ENCODE measurements at regions not wholly inside any gene's neighbourhood (a gene's known extent, or its start where the extent isn't known, plus 50 kb on each side); places are given as distances from the start of the nearest gene placed in this dataset.

DNA sequence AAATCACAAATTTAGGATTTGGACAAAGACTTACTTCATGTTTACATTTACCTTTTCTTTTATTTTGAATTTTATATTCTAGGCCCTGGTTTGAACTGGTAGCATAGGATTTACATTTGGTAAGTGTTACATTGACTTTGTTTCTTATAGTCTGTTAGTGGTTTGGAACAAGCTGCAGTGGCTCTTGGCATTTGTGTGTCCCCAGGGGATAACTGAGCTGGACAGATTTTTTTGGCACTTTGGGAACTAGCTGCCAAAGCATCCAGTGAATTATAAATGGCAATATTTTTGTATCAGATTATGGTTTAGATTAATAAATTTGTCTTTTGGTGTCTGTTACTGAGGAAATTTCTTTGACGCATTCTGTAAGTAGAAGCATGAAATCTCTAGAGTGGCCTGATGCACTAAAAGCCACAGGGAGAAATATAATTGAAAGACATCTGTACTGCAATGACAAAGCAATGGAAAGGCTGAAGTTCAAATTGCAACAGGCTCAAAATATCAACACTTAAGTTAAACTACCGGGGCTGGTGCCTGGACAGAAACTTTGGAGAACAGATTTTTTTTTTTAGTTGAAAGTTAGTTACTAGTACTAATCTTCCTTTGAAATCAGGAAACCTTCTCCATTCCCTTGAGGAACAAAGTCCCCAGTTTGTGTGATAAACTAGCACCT, 107.6 kb upstream of the PLCXD3 start:
- Mint-ChIP-seq H3K4me3 (ENCODE audit: unreplicated experiment) (no peak overlapping the region), H3K27me3 (ENCODE audit: unreplicated experiment) (peaks cover 1% of the 10 kb centered on the region)
- TF ChIP-seq, protein P1, sequence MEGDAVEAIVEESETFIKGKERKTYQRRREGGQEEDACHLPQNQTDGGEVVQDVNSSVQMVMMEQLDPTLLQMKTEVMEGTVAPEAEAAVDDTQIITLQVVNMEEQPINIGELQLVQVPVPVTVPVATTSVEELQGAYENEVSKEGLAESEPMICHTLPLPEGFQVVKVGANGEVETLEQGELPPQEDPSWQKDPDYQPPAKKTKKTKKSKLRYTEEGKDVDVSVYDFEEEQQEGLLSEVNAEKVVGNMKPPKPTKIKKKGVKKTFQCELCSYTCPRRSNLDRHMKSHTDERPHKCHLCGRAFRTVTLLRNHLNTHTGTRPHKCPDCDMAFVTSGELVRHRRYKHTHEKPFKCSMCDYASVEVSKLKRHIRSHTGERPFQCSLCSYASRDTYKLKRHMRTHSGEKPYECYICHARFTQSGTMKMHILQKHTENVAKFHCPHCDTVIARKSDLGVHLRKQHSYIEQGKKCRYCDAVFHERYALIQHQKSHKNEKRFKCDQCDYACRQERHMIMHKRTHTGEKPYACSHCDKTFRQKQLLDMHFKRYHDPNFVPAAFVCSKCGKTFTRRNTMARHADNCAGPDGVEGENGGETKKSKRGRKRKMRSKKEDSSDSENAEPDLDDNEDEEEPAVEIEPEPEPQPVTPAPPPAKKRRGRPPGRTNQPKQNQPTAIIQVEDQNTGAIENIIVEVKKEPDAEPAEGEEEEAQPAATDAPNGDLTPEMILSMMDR (IDR thresholded peaks at IDR 0.05; ENCODE audit: unreplicated experiment) = no peak

DNA sequence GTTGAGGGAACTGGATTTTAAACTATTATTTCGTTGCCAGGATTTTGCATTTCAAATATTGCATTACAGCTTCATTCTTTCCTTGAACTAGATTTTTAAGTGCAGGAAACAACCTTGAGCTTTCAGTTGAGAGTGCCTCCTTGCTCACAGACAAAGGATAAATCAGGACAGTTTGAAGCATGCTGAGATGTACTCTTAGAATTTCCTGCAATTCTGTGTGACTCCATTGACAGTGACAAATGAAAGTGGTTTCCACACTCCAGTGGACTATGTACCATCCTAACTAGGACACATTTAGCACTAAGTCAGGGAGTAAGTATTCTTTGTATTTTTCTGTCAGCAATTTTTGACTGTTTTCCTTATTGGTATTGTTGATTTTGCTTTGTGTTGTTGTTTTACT, 100.0 kb upstream of the PLCXD3 start:
- Mint-ChIP-seq H3K27me3 (ENCODE audit: unreplicated experiment) (no peaks in the 10 kb centered on the region), H3K27ac (ENCODE audit: unreplicated experiment) (no peak overlapping the region), H3K9me3 (ENCODE audit: unreplicated experiment) (no peaks in the 10 kb centered on the region), H3K4me1 (ENCODE audit: unreplicated experiment) (no peaks in the 10 kb centered on the region), H3K4me3 (ENCODE audit: unreplicated experiment) (no peak overlapping the region), H3K36me3 (ENCODE audit: low read depth, unreplicated experiment) (no peaks in the 10 kb centered on the region)
- TF ChIP-seq, protein P1 (IDR thresholded peaks at IDR 0.05; ENCODE audit: unreplicated experiment) = no peak
- no peak for DNase-seq (ENCODE audit: low spot score)

More for the DNA sequence above, 107.6 kb upstream of the PLCXD3 start:
- Mint-ChIP-seq H3K27ac (ENCODE audit: unreplicated experiment) (no peak overlapping the region), H3K4me1 (ENCODE audit: unreplicated experiment) (no peaks in the 10 kb centered on the region), H3K36me3 (ENCODE audit: low read depth, unreplicated experiment) (no peaks in the 10 kb centered on the region), H3K9me3 (ENCODE audit: unreplicated experiment) (no peaks in the 10 kb centered on the region)
- no peak for DNase-seq (ENCODE audit: low spot score)

DNA sequence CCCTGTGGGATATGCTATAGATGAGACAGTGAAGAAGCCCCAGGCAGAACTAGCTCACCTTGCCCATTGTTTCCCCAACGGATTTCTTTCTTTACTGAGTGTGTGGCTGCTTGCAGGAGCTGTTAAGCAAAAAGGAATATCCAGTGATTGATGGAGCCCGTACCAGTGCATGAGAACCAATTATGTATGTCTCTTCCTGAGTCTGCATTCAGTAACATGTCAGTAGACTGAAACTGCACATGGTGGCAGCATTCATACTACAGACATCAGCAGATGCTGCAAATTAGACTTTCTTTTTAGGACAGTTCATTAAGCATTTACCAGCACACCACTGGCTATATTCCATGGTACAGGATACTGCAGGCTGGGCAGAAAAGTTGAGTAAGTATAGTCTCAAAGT, 90.3 kb upstream of the PLCXD3 start:
- Mint-ChIP-seq H3K9me3 (ENCODE audit: unreplicated experiment) (no peaks in the 10 kb centered on the region), H3K27ac (ENCODE audit: unreplicated experiment) (no peak overlapping the region), H3K27me3 (ENCODE audit: unreplicated experiment) (no peaks in the 10 kb centered on the region), H3K4me3 (ENCODE audit: unreplicated experiment) (no peak overlapping the region), H3K4me1 (ENCODE audit: unreplicated experiment) (no peaks in the 10 kb centered on the region), H3K36me3 (ENCODE audit: low read depth, unreplicated experiment) (no peaks in the 10 kb centered on the region)
- TF ChIP-seq, protein P1 (IDR thresholded peaks at IDR 0.05; ENCODE audit: unreplicated experiment) = no peak
- no peak for DNase-seq (ENCODE audit: low spot score)

DNA sequence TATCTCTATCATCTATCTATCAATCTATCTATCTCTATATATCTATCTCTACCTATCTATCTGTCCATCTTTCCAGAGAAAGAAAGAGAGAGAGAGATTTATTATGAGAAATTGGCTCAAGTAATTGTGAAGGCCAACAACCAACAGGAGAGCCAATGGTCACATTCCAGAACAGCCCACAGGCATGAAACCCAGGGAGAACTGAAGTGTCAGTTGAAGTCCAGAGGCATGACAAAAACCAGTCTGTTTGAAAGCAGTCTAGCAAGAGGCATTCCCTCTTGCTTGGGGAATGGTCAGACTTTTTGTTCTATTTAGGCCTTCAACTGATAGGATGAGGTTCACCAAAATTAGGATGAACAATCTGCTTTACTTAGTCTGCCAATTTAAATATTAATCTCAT, 87.6 kb upstream of the PLCXD3 start:
- Mint-ChIP-seq H3K9me3 (ENCODE audit: unreplicated experiment) (no peaks in the 10 kb centered on the region), H3K4me1 (ENCODE audit: unreplicated experiment) (no peaks in the 10 kb centered on the region), H3K27me3 (ENCODE audit: unreplicated experiment) (no peaks in the 10 kb centered on the region), H3K4me3 (ENCODE audit: unreplicated experiment) (no peak overlapping the region), H3K27ac (ENCODE audit: unreplicated experiment) (no peak overlapping the region), H3K36me3 (ENCODE audit: low read depth, unreplicated experiment) (no peaks in the 10 kb centered on the region)
- DNase-seq (ENCODE audit: low spot score) = no peak
- TF ChIP-seq, protein P1 (IDR thresholded peaks at IDR 0.05; ENCODE audit: unreplicated experiment) = no peak

DNA sequence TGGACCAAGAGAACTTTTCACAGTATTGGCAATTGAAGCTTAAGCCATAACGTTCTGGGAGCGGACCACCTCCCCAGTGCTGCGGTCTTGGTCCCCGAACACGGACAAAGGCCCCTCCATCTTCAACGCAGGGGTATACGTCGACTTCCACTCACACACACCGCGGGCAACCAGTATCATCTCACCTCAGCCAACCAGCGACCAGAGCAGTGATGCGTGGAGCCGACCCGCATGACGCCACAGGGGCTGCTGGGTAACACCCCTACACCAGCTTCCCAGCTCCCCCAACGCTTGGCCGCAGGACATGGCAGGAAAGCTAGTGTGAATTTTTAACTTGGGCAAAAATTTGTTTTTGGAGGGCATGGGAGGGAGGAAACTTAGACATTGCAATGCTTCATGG, 77.3 kb upstream of the PLCXD3 start:
- H3K27me3 Mint-ChIP-seq (ENCODE audit: unreplicated experiment) = no peaks in the 10 kb centered on the region
- H3K4me1 Mint-ChIP-seq (ENCODE audit: unreplicated experiment) = no peaks in the 10 kb centered on the region
- no peak overlapping the region for H3K4me3 Mint-ChIP-seq (ENCODE audit: unreplicated experiment)
- TF ChIP-seq, protein P1 (IDR thresholded peaks at IDR 0.05; ENCODE audit: unreplicated experiment) = no peak
- H3K27ac Mint-ChIP-seq (ENCODE audit: unreplicated experiment) = no peak overlapping the region
- no peaks in the 10 kb centered on the region for H3K36me3 Mint-ChIP-seq (ENCODE audit: low read depth, unreplicated experiment)
- no peaks in the 10 kb centered on the region for H3K9me3 Mint-ChIP-seq (ENCODE audit: unreplicated experiment)
- no peak for DNase-seq (ENCODE audit: low spot score)
